Activated T-cell treated with anti-CD3 and anti-CD28 coated beads, Interleukin-2, amount 50 U/mL, for 24 hours (primary cell): ENCODE measurements at regions not wholly inside any gene's neighbourhood (a gene's known extent, or its start where the extent isn't known, plus 50 kb on each side); places are given as distances from the start of the nearest gene placed in this dataset.

Experiments
- DNase-seq: peaks from one replicate; pipeline ENCODE4 v3.0.0-alpha.2; 2020
- H3K27ac Mint-ChIP-seq: 2 replicates; pipeline ENCODE4 v1.8.0; 2020; ENCODE audit warnings: mild to moderate bottlenecking, mixed read lengths
- H3K27me3 Mint-ChIP-seq: 2 replicates; pipeline ENCODE4 v1.8.0; 2020; ENCODE audit warnings: mixed read lengths
- H3K36me3 Mint-ChIP-seq: 2 replicates; pipeline ENCODE4 v1.8.0; 2020; ENCODE audit warnings: low read depth, mixed read lengths
- H3K4me1 Mint-ChIP-seq: 2 replicates; pipeline ENCODE4 v1.8.0; 2020; ENCODE audit warnings: low read depth, mixed read lengths
- H3K4me3 Mint-ChIP-seq: 2 replicates; pipeline ENCODE4 v1.8.0; 2020; ENCODE audit warnings: mild to moderate bottlenecking, moderate library complexity, mixed read lengths
- H3K9me3 Mint-ChIP-seq: 2 replicates; pipeline ENCODE4 v1.8.0; 2020; ENCODE audit warnings: mixed read lengths

GRCh38 chr12:60035835-60036234 lies 440.0 kb downstream of the SLC16A7 start:
- Mint-ChIP-seq H3K4me1 (no peaks in the 10 kb centered on the region), H3K27ac (no peak overlapping the region), H3K4me3 (no peak overlapping the region), H3K36me3 (no peaks in the 10 kb centered on the region), H3K27me3 (no peaks in the 10 kb centered on the region), H3K9me3 (peaks cover 2% of the 10 kb centered on the region)
- no peak for DNase-seq

GRCh38 chr12:60042835-60043234 lies 447.0 kb downstream of the SLC16A7 start:
- Mint-ChIP-seq H3K27ac (no peak overlapping the region), H3K36me3 (no peaks in the 10 kb centered on the region), H3K4me1 (no peaks in the 10 kb centered on the region), H3K4me3 (no peak overlapping the region), H3K27me3 (no peaks in the 10 kb centered on the region), H3K9me3 (peaks cover 4% of the 10 kb centered on the region)
- no peak for DNase-seq

DNA sequence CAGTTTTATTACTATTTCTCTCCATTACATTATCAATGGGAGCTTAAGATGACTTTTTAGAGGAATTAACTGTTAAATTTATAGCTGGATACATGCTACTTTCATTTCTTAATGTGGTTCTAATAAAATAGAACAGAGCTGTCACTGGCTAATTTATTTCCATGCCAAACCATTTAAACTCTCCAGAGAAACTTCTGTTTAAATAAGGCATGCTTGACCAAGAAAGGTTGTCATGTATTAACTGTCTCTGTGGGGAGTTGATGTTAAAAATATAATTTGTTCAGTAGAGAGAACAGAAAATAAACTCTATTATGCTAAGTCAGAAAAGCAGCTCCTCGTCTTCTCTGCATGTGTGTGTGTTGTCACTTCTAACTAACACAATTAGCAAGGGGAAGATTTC lies 447.4 kb downstream of the SLC16A7 start:
- Mint-ChIP-seq H3K36me3 (no peaks in the 10 kb centered on the region), H3K27me3 (no peaks in the 10 kb centered on the region), H3K27ac (no peak overlapping the region), H3K9me3 (peaks cover 4% of the 10 kb centered on the region), H3K4me3 (no peak overlapping the region), H3K4me1 (no peaks in the 10 kb centered on the region)
- no peak for DNase-seq

DNA sequence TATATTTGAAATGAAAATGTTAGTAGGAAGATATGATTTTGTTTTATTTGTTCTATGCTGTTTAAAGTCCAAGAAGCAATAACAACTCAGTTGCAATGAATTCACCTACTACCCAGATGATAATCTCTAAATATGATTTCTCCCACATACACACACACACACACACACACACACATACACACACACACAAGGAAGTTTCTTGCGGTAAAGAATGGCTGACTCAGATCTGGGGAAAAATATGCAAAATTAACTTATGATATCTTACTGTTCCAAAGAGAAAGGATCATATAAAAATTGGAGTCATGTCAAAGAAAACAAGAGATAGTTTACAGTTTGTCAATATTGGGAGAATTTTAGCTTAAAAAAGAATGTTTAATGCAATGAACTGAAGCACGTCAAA lies 456.7 kb downstream of the SLC16A7 start:
- no peak for DNase-seq
- Mint-ChIP-seq H3K27ac (no peak overlapping the region), H3K4me1 (no peaks in the 10 kb centered on the region), H3K27me3 (no peaks in the 10 kb centered on the region), H3K4me3 (no peak overlapping the region), H3K9me3 (no peaks in the 10 kb centered on the region), H3K36me3 (no peaks in the 10 kb centered on the region)

DNA sequence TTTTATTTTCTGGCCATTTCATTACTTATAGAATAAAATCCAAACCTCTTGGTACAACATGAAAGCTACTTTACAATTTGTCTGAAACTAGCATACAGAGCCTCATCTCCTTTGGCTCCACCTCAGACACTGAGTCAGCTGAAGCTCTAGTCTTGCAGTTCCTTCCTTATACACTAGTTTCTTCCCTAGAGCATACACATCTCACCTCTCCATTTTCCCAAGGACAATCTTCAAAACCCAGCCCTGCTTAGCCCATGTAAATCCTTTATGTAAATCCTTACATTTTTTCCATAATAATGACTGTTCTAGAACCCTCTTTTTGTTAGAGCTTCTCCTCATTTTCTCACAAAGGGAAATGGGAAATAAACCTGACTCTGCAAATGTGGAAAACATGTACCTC lies 463.4 kb downstream of the SLC16A7 start:
- peaks cover 3% of the 10 kb centered on the region for H3K9me3 Mint-ChIP-seq
- no peaks in the 10 kb centered on the region for H3K4me1 Mint-ChIP-seq
- no peaks in the 10 kb centered on the region for H3K36me3 Mint-ChIP-seq
- no peak overlapping the region for H3K27ac Mint-ChIP-seq
- no peak overlapping the region for H3K4me3 Mint-ChIP-seq
- no peaks in the 10 kb centered on the region for H3K27me3 Mint-ChIP-seq
- DNase-seq: no peak

- Mint-ChIP-seq H3K4me1 (no peaks in the 10 kb centered on the region), H3K9me3 (no peaks in the 10 kb centered on the region), H3K27me3 (no peaks in the 10 kb centered on the region), H3K27ac (no peak overlapping the region), H3K36me3 (no peaks in the 10 kb centered on the region), H3K4me3 (no peak overlapping the region)
- no peak for DNase-seq
Observed at GRCh38 chr12:60066655-60067054, 470.8 kb downstream of the SLC16A7 start.

DNA sequence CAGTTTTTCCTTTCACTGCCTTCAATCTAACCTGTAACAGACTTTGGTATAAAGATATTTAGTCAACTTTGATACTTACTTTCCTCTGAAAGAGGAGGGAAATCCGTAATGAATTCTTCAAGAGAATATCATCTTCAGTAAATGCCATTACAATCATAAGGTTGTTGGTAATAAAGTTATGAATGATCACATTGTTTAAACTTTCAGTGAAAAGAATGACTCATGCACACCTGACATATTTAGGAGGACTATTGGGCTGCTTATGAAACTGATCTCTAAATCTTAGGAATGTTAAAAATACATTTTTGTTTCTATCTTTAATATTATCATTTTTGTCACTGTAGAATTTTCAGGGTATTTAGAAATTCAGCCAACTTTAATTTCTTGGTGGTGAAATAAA lies 474.7 kb downstream of the SLC16A7 start:
- H3K27ac Mint-ChIP-seq: no peak overlapping the region
- H3K9me3 Mint-ChIP-seq: no peaks in the 10 kb centered on the region
- H3K4me1 Mint-ChIP-seq: no peaks in the 10 kb centered on the region
- H3K27me3 Mint-ChIP-seq: no peaks in the 10 kb centered on the region
- no peaks in the 10 kb centered on the region for H3K36me3 Mint-ChIP-seq
- no peak for DNase-seq
- H3K4me3 Mint-ChIP-seq: no peak overlapping the region

GRCh38 chr12:60071759-60072191 lies 475.9 kb downstream of the SLC16A7 start:
- no peak overlapping the region for H3K27ac Mint-ChIP-seq
- DNase-seq: no peak
- no peaks in the 10 kb centered on the region for H3K9me3 Mint-ChIP-seq
- H3K36me3 Mint-ChIP-seq: no peaks in the 10 kb centered on the region
- H3K4me1 Mint-ChIP-seq: no peaks in the 10 kb centered on the region
- H3K4me3 Mint-ChIP-seq: no peak overlapping the region
- no peaks in the 10 kb centered on the region for H3K27me3 Mint-ChIP-seq

DNA sequence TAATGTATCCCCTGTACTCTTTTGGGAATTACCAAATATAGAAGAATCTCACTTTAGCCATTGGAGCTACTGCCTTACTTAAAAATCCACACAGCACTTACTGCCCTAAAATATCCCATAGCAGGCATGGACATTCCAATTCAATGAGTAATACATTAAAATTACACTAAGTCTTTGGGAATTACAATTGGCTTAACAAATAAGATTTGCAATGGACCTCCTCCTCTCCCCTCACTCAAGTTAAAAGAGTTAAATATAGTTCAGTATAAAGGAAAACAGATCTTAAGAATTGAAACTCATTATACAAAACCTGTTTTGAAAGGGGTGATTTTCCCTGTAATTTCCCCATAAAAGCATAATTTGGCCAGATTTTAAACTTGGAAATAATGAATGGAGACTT lies 477.1 kb downstream of the SLC16A7 start:
- H3K9me3 Mint-ChIP-seq: peaks cover 4% of the 10 kb centered on the region
- H3K4me1 Mint-ChIP-seq: no peaks in the 10 kb centered on the region
- no peaks in the 10 kb centered on the region for H3K27me3 Mint-ChIP-seq
- DNase-seq: no peak
- no peak overlapping the region for H3K4me3 Mint-ChIP-seq
- H3K36me3 Mint-ChIP-seq: no peaks in the 10 kb centered on the region
- H3K27ac Mint-ChIP-seq: no peak overlapping the region

- H3K4me3 Mint-ChIP-seq: no peak overlapping the region
- no peaks in the 10 kb centered on the region for H3K27me3 Mint-ChIP-seq
- H3K36me3 Mint-ChIP-seq: no peaks in the 10 kb centered on the region
- no peak for DNase-seq
- H3K4me1 Mint-ChIP-seq: no peaks in the 10 kb centered on the region
- no peak overlapping the region for H3K27ac Mint-ChIP-seq
- peaks cover 12% of the 10 kb centered on the region for H3K9me3 Mint-ChIP-seq
Observed at GRCh38 chr12:60075091-60075490, 479.3 kb downstream of the SLC16A7 start.

- no peak for DNase-seq
- no peak overlapping the region for H3K27ac Mint-ChIP-seq
- no peaks in the 10 kb centered on the region for H3K4me1 Mint-ChIP-seq
- no peaks in the 10 kb centered on the region for H3K36me3 Mint-ChIP-seq
- H3K27me3 Mint-ChIP-seq: no peaks in the 10 kb centered on the region
- no peak overlapping the region for H3K4me3 Mint-ChIP-seq
- H3K9me3 Mint-ChIP-seq: peaks cover 15% of the 10 kb centered on the region
Observed at GRCh38 chr12:60078026-60078425, 482.2 kb downstream of the SLC16A7 start.

- DNase-seq: no peak
- H3K4me1 Mint-ChIP-seq: no peaks in the 10 kb centered on the region
- H3K36me3 Mint-ChIP-seq: no peaks in the 10 kb centered on the region
- no peak overlapping the region for H3K27ac Mint-ChIP-seq
- no peaks in the 10 kb centered on the region for H3K9me3 Mint-ChIP-seq
- H3K27me3 Mint-ChIP-seq: no peaks in the 10 kb centered on the region
- no peak overlapping the region for H3K4me3 Mint-ChIP-seq
Observed at GRCh38 chr12:60093428-60093827, 497.6 kb downstream of the SLC16A7 start.

GRCh38 chr12:60094436-60094835 lies 498.6 kb downstream of the SLC16A7 start:
- H3K9me3 Mint-ChIP-seq: no peaks in the 10 kb centered on the region
- H3K27me3 Mint-ChIP-seq: no peaks in the 10 kb centered on the region
- no peak overlapping the region for H3K27ac Mint-ChIP-seq
- H3K4me1 Mint-ChIP-seq: no peaks in the 10 kb centered on the region
- DNase-seq: no peak
- no peak overlapping the region for H3K4me3 Mint-ChIP-seq
- H3K36me3 Mint-ChIP-seq: no peaks in the 10 kb centered on the region

DNA sequence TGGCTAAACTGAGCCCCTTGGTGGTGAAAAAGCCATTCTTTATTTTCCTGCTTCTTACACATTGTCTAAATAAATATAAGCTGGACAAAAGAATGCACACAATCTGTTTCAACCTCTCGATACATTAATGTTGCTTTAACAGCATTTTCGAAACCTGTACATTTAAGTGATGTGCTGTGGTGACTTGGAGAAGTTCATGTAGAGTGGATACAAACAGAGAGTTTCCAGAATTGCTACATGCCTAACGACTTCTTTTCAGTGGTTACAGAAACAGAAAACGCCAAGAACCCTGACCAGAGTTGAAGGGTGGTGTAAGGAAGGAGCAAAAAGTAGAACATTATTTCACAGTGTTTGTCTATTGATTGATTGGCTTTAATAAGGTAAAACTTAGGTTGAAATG lies 500.9 kb downstream of the SLC16A7 start:
- Mint-ChIP-seq H3K4me1 (no peaks in the 10 kb centered on the region), H3K27ac (no peak overlapping the region), H3K36me3 (no peaks in the 10 kb centered on the region), H3K9me3 (peaks cover 10% of the 10 kb centered on the region), H3K27me3 (no peaks in the 10 kb centered on the region), H3K4me3 (no peak overlapping the region)
- no peak for DNase-seq

GRCh38 chr12:60100160-60100559 lies 504.3 kb downstream of the SLC16A7 start:
- DNase-seq: no peak
- Mint-ChIP-seq H3K9me3 (peaks cover 10% of the 10 kb centered on the region), H3K27ac (no peak overlapping the region), H3K36me3 (no peaks in the 10 kb centered on the region), H3K27me3 (no peaks in the 10 kb centered on the region), H3K4me1 (no peaks in the 10 kb centered on the region), H3K4me3 (no peak overlapping the region)

DNA sequence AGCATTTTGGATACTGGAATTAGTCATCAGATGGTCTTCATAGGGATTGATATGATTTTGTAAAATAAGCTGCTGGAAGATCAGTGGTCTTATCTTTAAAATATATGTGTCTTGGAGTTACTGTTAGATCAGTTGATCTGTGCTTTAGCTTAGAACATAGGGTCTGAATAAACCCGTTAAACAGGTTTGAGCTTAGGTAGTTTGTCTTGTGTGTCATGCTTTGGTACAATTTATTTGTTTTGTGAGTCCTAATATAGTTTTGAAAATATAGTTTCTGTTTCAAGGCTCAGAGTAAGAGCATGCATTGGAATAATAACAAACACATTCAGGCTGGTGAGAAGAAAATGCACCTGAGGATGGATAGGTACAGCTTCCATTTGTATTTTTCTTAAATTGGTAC lies 505.0 kb downstream of the SLC16A7 start:
- H3K36me3 Mint-ChIP-seq: no peaks in the 10 kb centered on the region
- H3K27me3 Mint-ChIP-seq: no peaks in the 10 kb centered on the region
- peaks cover 10% of the 10 kb centered on the region for H3K9me3 Mint-ChIP-seq
- no peak overlapping the region for H3K27ac Mint-ChIP-seq
- H3K4me1 Mint-ChIP-seq: no peaks in the 10 kb centered on the region
- H3K4me3 Mint-ChIP-seq: no peak overlapping the region
- no peak for DNase-seq
